WTC11 (cell line): ENCODE measurements at regions not wholly inside any gene's neighbourhood (a gene's known extent, or its start where the extent isn't known, plus 50 kb on each side); places are given as distances from the start of the nearest gene placed in this dataset.

Experiments used
- CTCF ChIP-seq: fragments of 200-600 bp; IDR thresholded peaks from 2 replicates; pipeline ENCODE4 v1.8.0; 2022; ENCODE audit warnings: antibody characterized with exemption
- NFE2L1 ChIP-seq: sonication (generic); formaldehyde crosslinking; IDR thresholded peaks from 2 replicates; pipeline ENCODE4 v1.8.1; 2023; ENCODE audit warnings: missing genetic modification reagents

DNA sequence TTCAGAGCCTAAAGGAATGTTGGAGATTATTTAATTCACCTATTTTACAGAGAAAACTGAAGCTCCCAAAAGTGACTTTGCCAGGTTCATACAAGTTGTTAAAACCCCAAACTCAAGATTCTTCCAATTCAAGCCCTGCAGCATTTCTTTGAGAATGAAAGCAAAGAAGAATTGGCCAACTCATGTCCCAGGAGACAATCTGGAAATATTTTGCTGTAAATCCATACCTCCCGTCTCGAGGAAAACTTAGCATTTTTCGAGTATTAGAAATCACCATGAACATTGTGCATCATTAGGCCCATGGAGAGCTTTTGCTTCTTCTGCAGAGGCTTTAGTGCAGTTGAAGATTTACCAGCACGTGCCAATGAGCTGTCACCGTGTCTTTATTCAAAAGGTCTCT, 176.4 kb upstream of the KCNJ16 start:
- TF ChIP-seq CTCF, result no peak
- TF ChIP-seq NFE2L1, result no peak
